SK-N-SH treated with all-trans-retinoic acid at 6 μM for 48 hours (cell line): ENCODE measurements at regions not wholly inside any gene's neighbourhood (a gene's known extent, or its start where the extent isn't known, plus 50 kb on each side); places are given as distances from the start of the nearest gene placed in this dataset.
"Not testable (repeated sequence)": the region's sequence is repeated elsewhere in the genome, so short reads cannot be mapped to it uniquely, and the experiment has no call there.

ENCODE experiments used
- ATAC-seq: fragments of 200-7000 bp; cut with Tn5 transposase; 3 replicates; pipeline ENCODE4 v1.9.1; 2020; ENCODE audit warnings: mild to moderate bottlenecking, moderate library complexity
- ARNTL ChIP-seq: fragments of 450-650 bp; formaldehyde crosslinking; IDR thresholded peaks from 2 replicates; pipeline ENCODE4 v1.5.0; 2020; ENCODE audit warnings: low read depth, mild to moderate bottlenecking, moderate library complexity, borderline replicate concordance
- CREB5 ChIP-seq: fragments of 250-450 bp; sonication (Bioruptor Pico); IDR thresholded peaks from 2 replicates; pipeline ENCODE4 v1.5.1; 2020; ENCODE audit warnings: low read depth, mild to moderate bottlenecking, moderate library complexity
- CSDC2 ChIP-seq: fragments of 250-450 bp; sonication (Bioruptor Pico); IDR thresholded peaks from 2 replicates; pipeline ENCODE4 v1.5.0; 2020; ENCODE audit warnings: mild to moderate bottlenecking, moderate library complexity
- CSRNP3 ChIP-seq: fragments of 250-450 bp; sonication (Bioruptor Pico); IDR thresholded peaks from 2 replicates; pipeline ENCODE4 v1.5.1; 2021; ENCODE audit warnings: mild to moderate bottlenecking, moderate library complexity
- ESRRG ChIP-seq: fragments of 250-450 bp; sonication (Bioruptor Pico); IDR thresholded peaks from 2 replicates; pipeline ENCODE4 v1.6.1; 2021; ENCODE audit warnings: mild to moderate bottlenecking
- ISL1 ChIP-seq: fragments of 250-450 bp; sonication (Bioruptor Pico); IDR thresholded peaks from 2 replicates; pipeline ENCODE4 v2.1.2; 2022; ENCODE audit warnings: mild to moderate bottlenecking, moderate library complexity
- OSR1 ChIP-seq: fragments of 250-450 bp; sonication (Bioruptor Pico); IDR thresholded peaks from 2 replicates; pipeline ENCODE4 v1.8.0; 2022; ENCODE audit warnings: moderate library complexity, mild to moderate bottlenecking, inconsistent platforms
- POU6F1 ChIP-seq: fragments of 250-450 bp; sonication (Bioruptor Pico); IDR thresholded peaks from 2 replicates; pipeline ENCODE4 v1.8.0; 2021; ENCODE audit warnings: low read depth, mild to moderate bottlenecking, moderate library complexity, borderline replicate concordance
- RARB ChIP-seq: fragments of 250-450 bp; sonication (Bioruptor Pico); IDR thresholded peaks from 2 replicates; pipeline ENCODE4 v1.8.0; 2021; ENCODE audit warnings: mild to moderate bottlenecking, moderate library complexity
- SNAI2 ChIP-seq: fragments of 250-450 bp; sonication (Bioruptor Pico); IDR thresholded peaks from 2 replicates; pipeline ENCODE4 v1.5.0; 2020; ENCODE audit warnings: mild to moderate bottlenecking, moderate library complexity
- TCF4 ChIP-seq: fragments of 250-450 bp; sonication (Bioruptor Pico); IDR thresholded peaks from 2 replicates; pipeline ENCODE4 v1.8.0; 2021; ENCODE audit warnings: mild to moderate bottlenecking, moderate library complexity, borderline replicate concordance
- TOX ChIP-seq: fragments of 250-450 bp; sonication (Bioruptor Pico); IDR thresholded peaks from 2 replicates; pipeline ENCODE4 v1.8.0; 2021; ENCODE audit warnings: mild to moderate bottlenecking, moderate library complexity, borderline replicate concordance
- TSHZ2 ChIP-seq: fragments of 250-450 bp; sonication (Bioruptor Pico); IDR thresholded peaks from 2 replicates; pipeline ENCODE4 v1.5.0; 2020; ENCODE audit warnings: mild to moderate bottlenecking, moderate library complexity
- ZC3H10 ChIP-seq: fragments of 250-450 bp; sonication (Bioruptor Pico); IDR thresholded peaks from 2 replicates; pipeline ENCODE4 v1.5.1; 2021; ENCODE audit warnings: mild to moderate bottlenecking, moderate library complexity
- ZFP3 ChIP-seq: fragments of 250-450 bp; sonication (Bioruptor Pico); IDR thresholded peaks from 2 replicates; pipeline ENCODE4 v1.5.0; 2020; ENCODE audit warnings: mild to moderate bottlenecking, moderate library complexity
- ZFP30 ChIP-seq: fragments of 450-650 bp; formaldehyde crosslinking; IDR thresholded peaks from 2 replicates; pipeline ENCODE4 v1.5.0; 2022; ENCODE audit warnings: mild to moderate bottlenecking, moderate library complexity
- ZNF565 ChIP-seq: fragments of 450-650 bp; formaldehyde crosslinking; conservative IDR thresholded peaks from 2 replicates; pipeline ENCODE4 v1.5.0; 2020; ENCODE audit warnings: low read depth, mild to moderate bottlenecking, moderate library complexity
- ZNF70 ChIP-seq: fragments of 450-650 bp; formaldehyde crosslinking; IDR thresholded peaks from 2 replicates; pipeline ENCODE4 v1.5.0; 2020; ENCODE audit warnings: mild to moderate bottlenecking, moderate library complexity
- ZNF8 ChIP-seq: fragments of 450-650 bp; formaldehyde crosslinking; IDR thresholded peaks from 2 replicates; pipeline ENCODE4 v1.5.0; 2020; ENCODE audit warnings: mild to moderate bottlenecking, moderate library complexity
- TF ChIP-seq, protein P1 (sequence below): fragments of 250-450 bp; sonication (Bioruptor Pico); IDR thresholded peaks from 2 replicates; pipeline ENCODE4 v1.8.0; 2020; ENCODE audit warnings: mild to moderate bottlenecking, moderate library complexity, borderline replicate concordance

GRCh38 chr15:62280625-62281024 is 115.5 kb upstream of the C2CD4B start:
- no peak for ATAC-seq
- no peak for TF ChIP-seq TCF4 (CRISPR knock-in tag)

- not testable (repeated sequence) for ATAC-seq
These were observed 116.7 kb upstream of the C2CD4B start for GRCh38 chr15:62281801-62282200.

GRCh38 chr15:62287066-62287857 is 122.2 kb upstream of the C2CD4B start:
- ATAC-seq, result no peak
- TF ChIP-seq ZNF70, result no peak
- TF ChIP-seq ZFP3, result no peak
- TF ChIP-seq ISL1 (CRISPR knock-in tag), result no peak
- TF ChIP-seq TCF4 (CRISPR knock-in tag), result no peak
- no peak for TF ChIP-seq ARNTL (CRISPR knock-in tag)
- no peak for TF ChIP-seq ZFP30 (CRISPR knock-in tag)

- TF ChIP-seq TSHZ2 (CRISPR knock-in tag) (no peak), ESRRG (CRISPR knock-in tag) (no peak), CSRNP3 (no peak), CSDC2 (no peak), TCF4 (CRISPR knock-in tag) (no peak), ZC3H10 (CRISPR knock-in tag) (no peak), CREB5 (CRISPR knock-in tag) (no peak), OSR1 (CRISPR knock-in tag) (no peak), SNAI2 (no peak), ARNTL (CRISPR knock-in tag) (no peak), ISL1 (CRISPR knock-in tag) (no peak), ZNF8 (CRISPR knock-in tag) (no peak), ZNF565 (no peak), ZFP3 (no peak), POU6F1 (no peak), ZFP30 (CRISPR knock-in tag) (no peak), TOX (CRISPR knock-in tag) (no peak), ZNF70 (no peak)
- no peak for ATAC-seq
These were observed 123.4 kb upstream of the C2CD4B start for GRCh38 chr15:62288361-62289017.

GRCh38 chr15:62291262-62291661 is 126.2 kb upstream of the C2CD4B start:
- TF ChIP-seq ZC3H10 (CRISPR knock-in tag) (peak; percentile 95), ARNTL (CRISPR knock-in tag) (no peak), ZNF70 (no peak), ZFP3 (no peak), CSDC2 (no peak), OSR1 (CRISPR knock-in tag) (no peak), POU6F1 (no peak), TOX (CRISPR knock-in tag) (peak; percentile 95), ISL1 (CRISPR knock-in tag) (peak; percentile 86), RARB (peak; percentile 96)
- TF ChIP-seq, protein P1, sequence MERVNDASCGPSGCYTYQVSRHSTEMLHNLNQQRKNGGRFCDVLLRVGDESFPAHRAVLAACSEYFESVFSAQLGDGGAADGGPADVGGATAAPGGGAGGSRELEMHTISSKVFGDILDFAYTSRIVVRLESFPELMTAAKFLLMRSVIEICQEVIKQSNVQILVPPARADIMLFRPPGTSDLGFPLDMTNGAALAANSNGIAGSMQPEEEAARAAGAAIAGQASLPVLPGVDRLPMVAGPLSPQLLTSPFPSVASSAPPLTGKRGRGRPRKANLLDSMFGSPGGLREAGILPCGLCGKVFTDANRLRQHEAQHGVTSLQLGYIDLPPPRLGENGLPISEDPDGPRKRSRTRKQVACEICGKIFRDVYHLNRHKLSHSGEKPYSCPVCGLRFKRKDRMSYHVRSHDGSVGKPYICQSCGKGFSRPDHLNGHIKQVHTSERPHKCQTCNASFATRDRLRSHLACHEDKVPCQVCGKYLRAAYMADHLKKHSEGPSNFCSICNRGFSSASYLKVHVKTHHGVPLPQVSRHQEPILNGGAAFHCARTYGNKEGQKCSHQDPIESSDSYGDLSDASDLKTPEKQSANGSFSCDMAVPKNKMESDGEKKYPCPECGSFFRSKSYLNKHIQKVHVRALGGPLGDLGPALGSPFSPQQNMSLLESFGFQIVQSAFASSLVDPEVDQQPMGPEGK (CRISPR knock-in tag), result peak; percentile 73; the same call in 1 of the 2 replicates
- ATAC-seq, result peak; percentile 88
